Gastroesophageal sphincter (tissue), 4 donors: ENCODE measurements at regions not wholly inside any gene's neighbourhood (a gene's known extent, or its start where the extent isn't known, plus 50 kb on each side); places are given as distances from the start of the nearest gene placed in this dataset.
"Not testable (repeated sequence)": the region's sequence is repeated elsewhere in the genome, so short reads cannot be mapped to it uniquely, and the experiment has no call there.

Experiments
- ATAC-seq: fragments of 150-250 bp; one replicate; pipeline ENCODE4 v1.9.1; 2016; ENCODE audit warnings: mild to moderate bottlenecking, moderate library complexity
- H3K27ac ChIP-seq, 4 donors: fragments of 200-600 bp; sonication (generic) in 3 of 4; 1 replicate in 3 of 4; 2 replicates in 1 of 4; pipeline ENCODE4 v1.5.1; 2016 to 2019
- H3K27me3 ChIP-seq: fragments of 200-600 bp; sonication (generic); one replicate; pipeline ENCODE4 v1.5.1; 2019
- H3K36me3 ChIP-seq, 2 donors: fragments of 200-600 bp; sonication (generic); one replicate each; pipeline ENCODE4 v1.5.1; 2019; ENCODE audit warnings: control low read depth in 1 of 2
- H3K4me1 ChIP-seq, 3 donors: fragments of 200-600 bp; sonication (generic); 1 replicate in 2 of 3; 2 replicates in 1 of 3; pipeline ENCODE4 v1.5.1; 2016 to 2019; ENCODE audit warnings: control low read depth in 2 of 3
- H3K4me3 ChIP-seq, 2 donors: fragments of 200-600 bp; sonication (generic); one replicate each; pipeline ENCODE4 v1.5.1; 2019; ENCODE audit warnings: mild to moderate bottlenecking in 1 of 2, moderate library complexity in 1 of 2
- H3K9me3 ChIP-seq, 3 donors: fragments of 200-600 bp; sonication (generic); one replicate each; pipeline ENCODE4 v1.5.1; 2017 to 2019; ENCODE audit warnings: control low read depth in 2 of 3
- CTCF ChIP-seq, 4 experiments: fragments of 200-600 bp in 2 of 4; fragments of 450-650 bp in 2 of 4; sonication (generic) in 1 of 4; IDR thresholded peaks; one replicate each; pipeline ENCODE4 v1.5.1; 2017 to 2019; ENCODE audit warnings: antibody characterized with exemption in 4 of 4, mild to moderate bottlenecking in 2 of 4, moderate library complexity in 2 of 4
- EP300 ChIP-seq: sonication (generic); formaldehyde crosslinking; IDR thresholded peaks from one replicate; pipeline ENCODE4 v1.6.1; 2017; ENCODE audit warnings: antibody characterized with exemption, mild to moderate bottlenecking
- POLR2A ChIP-seq, 2 donors: fragments of 450-650 bp; IDR thresholded peaks; one replicate each; pipeline ENCODE4 v1.6.1; 2017; ENCODE audit warnings: antibody characterized with exemption in 2 of 2, mild to moderate bottlenecking in 2 of 2, moderate library complexity in 1 of 2
- POLR2AphosphoS5 ChIP-seq: sonication (generic); formaldehyde crosslinking; IDR thresholded peaks from one replicate; pipeline ENCODE4 v1.6.1; 2017; ENCODE audit warnings: antibody characterized with exemption
- WGBS, 2 donors: methylation state at CpG; one replicate each; pipeline ENCODE4 v1.1.5; 2018; ENCODE audit warnings: low coverage in 1 of 2; 5-methylcytosine and 5-hydroxymethylcytosine counted together

- TF ChIP-seq POLR2A (IDR thresholded peaks at IDR 0.05) (no peak), POLR2AphosphoS5 (no peak), EP300 (no peak), CTCF (IDR thresholded peaks at IDR 0.05) (no peak)
- Histone ChIP-seq H3K4me3 (no peak overlapping the region), H3K27me3 (no peaks in the 10 kb centered on the region), H3K4me1 (peaks cover 0 to 5% (median 0%) of the 10 kb centered on the region in 3 donors), H3K9me3 (no peaks in the 10 kb centered on the region), H3K27ac (no peak overlapping the region), H3K36me3 (no peaks in the 10 kb centered on the region)
- WGBS, 2 donors = 58 to 80% methylated on average over 1 to 3 of the region's 28 CpGs
- no peak for ATAC-seq
These were observed 114.2 kb upstream of the ZNF236 start for GRCh38 chr18:76708071-76708721.

GRCh38 chr18:76707534-76707933 is 114.8 kb upstream of the ZNF236 start:
- Histone ChIP-seq H3K4me3 (no peak overlapping the region), H3K27ac (no peak overlapping the region)
- WGBS, 2 donors = 84 to 89% methylated on average over 3 to 7 of the region's 7 CpGs

GRCh38 chr18:76704589-76704988 is 117.8 kb upstream of the ZNF236 start:
- not testable (repeated sequence) for ATAC-seq, H3K9me3 ChIP-seq, H3K4me3 ChIP-seq, H3K4me1 ChIP-seq, H3K36me3 ChIP-seq, H3K27ac ChIP-seq
- H3K27me3 ChIP-seq = peaks cover 18% of the 10 kb centered on the region
- WGBS, 2 donors = 81 to 94% methylated on average over 3 to 4 of the region's 4 CpGs

More at GRCh38 chr18:76707534-76707933, 114.8 kb upstream of the ZNF236 start:
- H3K36me3 ChIP-seq = no peaks in the 10 kb centered on the region
- H3K4me1 ChIP-seq = peaks cover 0 to 5% (median 0%) of the 10 kb centered on the region in 3 donors
- no peak for ATAC-seq
- TF ChIP-seq POLR2AphosphoS5 = no peak
- TF ChIP-seq EP300 = no peak
- no peak for TF ChIP-seq CTCF (IDR thresholded peaks at IDR 0.05)
- no peak for TF ChIP-seq POLR2A (IDR thresholded peaks at IDR 0.05)
- no peaks in the 10 kb centered on the region for H3K9me3 ChIP-seq
- no peaks in the 10 kb centered on the region for H3K27me3 ChIP-seq

GRCh38 chr18:76699923-76700322 is 122.4 kb upstream of the ZNF236 start:
- Histone ChIP-seq H3K4me1 (no peaks in the 10 kb centered on the region), H3K27me3 (peaks cover 40% of the 10 kb centered on the region), H3K4me3 (no peak overlapping the region), H3K9me3 (no peaks in the 10 kb centered on the region), H3K27ac (no peak overlapping the region), H3K36me3 (no peaks in the 10 kb centered on the region)
- ATAC-seq = no peak
- 44 to 45% methylated on average over 2 to 4 of the region's 11 CpGs for WGBS, 2 donors
- TF ChIP-seq POLR2AphosphoS5 = no peak
- TF ChIP-seq EP300 = no peak
- TF ChIP-seq POLR2A (IDR thresholded peaks at IDR 0.05) = no peak
- TF ChIP-seq CTCF (IDR thresholded peaks at IDR 0.05) = no peak

- WGBS, 2 donors = 20 to 35% methylated on average over 6 to 9 of the region's 13 CpGs
- Histone ChIP-seq H3K4me1 (no peaks in the 10 kb centered on the region), H3K36me3 (no peaks in the 10 kb centered on the region), H3K9me3 (no peaks in the 10 kb centered on the region), H3K27ac (peak overlapping the region in 1 of 4 donors; percentile 30), H3K4me3 (peak overlapping the region in 1 of 2 donors; percentile 18), H3K27me3 (peaks cover 40% of the 10 kb centered on the region)
- ATAC-seq = peak; percentile 55
- TF ChIP-seq EP300 = no peak
- no peak for TF ChIP-seq CTCF (IDR thresholded peaks at IDR 0.05)
- TF ChIP-seq POLR2A (IDR thresholded peaks at IDR 0.05) = no peak
- TF ChIP-seq POLR2AphosphoS5 = no peak
These were observed 124.9 kb upstream of the ZNF236 start for GRCh38 chr18:76697441-76697901.
